Suprapubic skin (tissue), 4 donors: ENCODE measurements at regions not wholly inside any gene's neighbourhood (a gene's known extent, or its start where the extent isn't known, plus 50 kb on each side); places are given as distances from the start of the nearest gene placed in this dataset.

ENCODE experiments used
- DNase-seq, 2 donors: peaks; one replicate each; pipeline ENCODE4 v3.0.0-alpha.2; 2019; ENCODE audit warnings: low spot score in 2 of 2
- H3K27ac ChIP-seq: fragments of 200-600 bp; sonication (generic); one replicate; pipeline ENCODE4 v1.5.1; 2019
- H3K27me3 ChIP-seq: fragments of 200-600 bp; sonication (generic); one replicate; pipeline ENCODE4 v1.5.1; 2019
- H3K36me3 ChIP-seq: fragments of 200-600 bp; sonication (generic); one replicate; pipeline ENCODE4 v1.5.1; 2019
- H3K4me1 ChIP-seq: fragments of 200-600 bp; sonication (generic); one replicate; pipeline ENCODE4 v1.5.1; 2019
- H3K4me3 ChIP-seq: fragments of 200-600 bp; sonication (generic); one replicate; pipeline ENCODE4 v1.5.1; 2019; ENCODE audit warnings: mild to moderate bottlenecking
- H3K9me3 ChIP-seq: fragments of 200-600 bp; sonication (generic); one replicate; pipeline ENCODE4 v1.5.1; 2019
- EP300 ChIP-seq: sonication (generic); formaldehyde crosslinking; IDR thresholded peaks from one replicate; pipeline ENCODE4 v1.6.1; 2017; ENCODE audit warnings: antibody characterized with exemption
- POLR2A ChIP-seq, 2 donors: fragments of 450-650 bp; IDR thresholded peaks; one replicate each; pipeline ENCODE4 v1.6.1; 2017; ENCODE audit warnings: antibody characterized with exemption in 2 of 2, mild to moderate bottlenecking in 2 of 2, moderate library complexity in 2 of 2
- POLR2AphosphoS5 ChIP-seq, 3 donors: sonication (generic); formaldehyde crosslinking; IDR thresholded peaks; one replicate each; pipeline ENCODE4 v1.6.1; 2017; ENCODE audit warnings: antibody characterized with exemption in 3 of 3
- WGBS: methylation state at CpG from one replicate; pipeline ENCODE4 v1.1.5; 2018; 5-methylcytosine and 5-hydroxymethylcytosine counted together
- TF ChIP-seq, protein P1 (sequence below), 2 donors: fragments of 200-600 bp in 1 of 2; fragments of 450-650 bp in 1 of 2; sonication (generic) in 1 of 2; IDR thresholded peaks; one replicate each; pipeline ENCODE4 v1.5.1; 2016 to 2019; ENCODE audit warnings: antibody characterized with exemption in 2 of 2, mild to moderate bottlenecking in 1 of 2, moderate library complexity in 1 of 2

DNA sequence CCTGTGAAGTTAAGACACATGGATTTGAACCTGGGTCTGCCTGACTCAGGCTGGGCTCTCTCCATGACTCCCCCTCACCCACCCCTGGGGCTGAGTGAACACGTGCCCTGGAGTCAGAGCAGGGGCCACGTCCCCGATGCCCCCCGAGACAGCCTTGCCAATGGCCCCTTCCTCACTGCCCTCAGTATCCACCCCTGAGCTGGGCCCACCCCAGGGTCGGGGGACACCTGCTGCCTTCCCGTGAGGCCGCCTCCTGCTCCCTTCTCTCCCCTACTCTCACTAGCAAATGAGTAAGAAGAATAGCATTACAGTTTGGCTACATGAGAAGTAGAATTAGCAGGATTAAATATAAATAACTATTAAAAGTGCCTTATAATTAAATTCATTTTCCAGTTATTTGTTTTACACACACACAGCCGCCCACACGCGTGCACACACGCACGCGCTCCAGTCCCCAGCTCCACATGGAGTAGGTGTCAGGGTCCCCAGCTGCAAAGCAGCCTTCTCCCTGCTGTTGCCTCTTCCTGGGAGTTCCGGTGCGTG lies 117.4 kb upstream of the LINGO1 start:
- Histone ChIP-seq H3K4me3 (no peak overlapping the region), H3K4me1 (peaks cover 7% of the 10 kb centered on the region), H3K9me3 (no peaks in the 10 kb centered on the region), H3K27ac (no peak overlapping the region), H3K36me3 (no peaks in the 10 kb centered on the region), H3K27me3 (peaks cover 3% of the 10 kb centered on the region)
- WGBS = 68% methylated on average over 11 of the region's 15 CpGs
- no peak for DNase-seq
- TF ChIP-seq POLR2AphosphoS5 (IDR thresholded peaks at IDR 0.05) (no peak), EP300 (no peak), POLR2A (IDR thresholded peaks at IDR 0.05) (no peak)
- TF ChIP-seq, protein P1, sequence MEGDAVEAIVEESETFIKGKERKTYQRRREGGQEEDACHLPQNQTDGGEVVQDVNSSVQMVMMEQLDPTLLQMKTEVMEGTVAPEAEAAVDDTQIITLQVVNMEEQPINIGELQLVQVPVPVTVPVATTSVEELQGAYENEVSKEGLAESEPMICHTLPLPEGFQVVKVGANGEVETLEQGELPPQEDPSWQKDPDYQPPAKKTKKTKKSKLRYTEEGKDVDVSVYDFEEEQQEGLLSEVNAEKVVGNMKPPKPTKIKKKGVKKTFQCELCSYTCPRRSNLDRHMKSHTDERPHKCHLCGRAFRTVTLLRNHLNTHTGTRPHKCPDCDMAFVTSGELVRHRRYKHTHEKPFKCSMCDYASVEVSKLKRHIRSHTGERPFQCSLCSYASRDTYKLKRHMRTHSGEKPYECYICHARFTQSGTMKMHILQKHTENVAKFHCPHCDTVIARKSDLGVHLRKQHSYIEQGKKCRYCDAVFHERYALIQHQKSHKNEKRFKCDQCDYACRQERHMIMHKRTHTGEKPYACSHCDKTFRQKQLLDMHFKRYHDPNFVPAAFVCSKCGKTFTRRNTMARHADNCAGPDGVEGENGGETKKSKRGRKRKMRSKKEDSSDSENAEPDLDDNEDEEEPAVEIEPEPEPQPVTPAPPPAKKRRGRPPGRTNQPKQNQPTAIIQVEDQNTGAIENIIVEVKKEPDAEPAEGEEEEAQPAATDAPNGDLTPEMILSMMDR (IDR thresholded peaks at IDR 0.05) = no peak

DNA sequence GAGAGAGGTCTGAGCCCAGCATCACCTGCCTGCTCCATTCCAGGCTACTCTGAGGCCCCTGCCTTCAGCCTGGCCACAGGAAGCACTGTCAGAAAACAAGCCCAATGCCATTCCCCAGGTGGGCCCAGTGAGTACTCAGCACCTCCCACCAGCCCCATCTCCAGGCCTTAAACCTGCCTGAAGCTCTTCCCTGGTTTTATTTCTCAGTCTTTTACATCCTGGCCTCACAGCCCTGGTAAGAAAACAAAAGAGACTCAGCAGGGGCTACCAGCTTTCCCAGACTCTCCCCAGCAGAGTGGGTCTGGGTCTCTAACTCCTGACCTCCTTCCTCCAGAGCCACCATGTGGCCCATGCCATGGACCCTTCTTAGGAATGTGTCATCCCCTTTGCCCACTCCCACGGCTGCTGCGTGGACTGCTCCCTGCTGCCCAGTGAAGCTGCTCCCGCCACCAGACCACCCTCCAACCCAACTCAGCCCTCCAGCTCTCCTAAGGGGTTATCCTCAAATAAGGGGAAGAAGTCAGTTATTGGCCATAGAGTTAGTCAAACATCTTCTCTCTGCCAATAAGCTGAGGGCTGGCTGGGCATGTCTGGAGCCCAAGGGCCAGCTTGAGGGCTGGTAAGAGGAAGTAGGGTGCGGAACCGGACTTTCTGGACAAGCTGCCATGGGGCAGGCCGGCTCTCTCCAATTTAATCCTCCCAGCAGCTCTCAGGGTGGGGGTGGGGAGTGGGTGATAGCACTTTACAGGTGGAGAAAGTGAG lies 116.7 kb upstream of the LINGO1 start:
- Histone ChIP-seq H3K4me3 (no peak overlapping the region), H3K9me3 (no peaks in the 10 kb centered on the region), H3K27me3 (no peaks in the 10 kb centered on the region), H3K36me3 (no peaks in the 10 kb centered on the region), H3K4me1 (peaks cover 7% of the 10 kb centered on the region), H3K27ac (no peak overlapping the region)
- WGBS = 89% methylated on average over 3 of the region's 6 CpGs
- TF ChIP-seq, protein P1 (IDR thresholded peaks at IDR 0.05) = no peak
- TF ChIP-seq EP300 = no peak
- no peak for DNase-seq

DNA sequence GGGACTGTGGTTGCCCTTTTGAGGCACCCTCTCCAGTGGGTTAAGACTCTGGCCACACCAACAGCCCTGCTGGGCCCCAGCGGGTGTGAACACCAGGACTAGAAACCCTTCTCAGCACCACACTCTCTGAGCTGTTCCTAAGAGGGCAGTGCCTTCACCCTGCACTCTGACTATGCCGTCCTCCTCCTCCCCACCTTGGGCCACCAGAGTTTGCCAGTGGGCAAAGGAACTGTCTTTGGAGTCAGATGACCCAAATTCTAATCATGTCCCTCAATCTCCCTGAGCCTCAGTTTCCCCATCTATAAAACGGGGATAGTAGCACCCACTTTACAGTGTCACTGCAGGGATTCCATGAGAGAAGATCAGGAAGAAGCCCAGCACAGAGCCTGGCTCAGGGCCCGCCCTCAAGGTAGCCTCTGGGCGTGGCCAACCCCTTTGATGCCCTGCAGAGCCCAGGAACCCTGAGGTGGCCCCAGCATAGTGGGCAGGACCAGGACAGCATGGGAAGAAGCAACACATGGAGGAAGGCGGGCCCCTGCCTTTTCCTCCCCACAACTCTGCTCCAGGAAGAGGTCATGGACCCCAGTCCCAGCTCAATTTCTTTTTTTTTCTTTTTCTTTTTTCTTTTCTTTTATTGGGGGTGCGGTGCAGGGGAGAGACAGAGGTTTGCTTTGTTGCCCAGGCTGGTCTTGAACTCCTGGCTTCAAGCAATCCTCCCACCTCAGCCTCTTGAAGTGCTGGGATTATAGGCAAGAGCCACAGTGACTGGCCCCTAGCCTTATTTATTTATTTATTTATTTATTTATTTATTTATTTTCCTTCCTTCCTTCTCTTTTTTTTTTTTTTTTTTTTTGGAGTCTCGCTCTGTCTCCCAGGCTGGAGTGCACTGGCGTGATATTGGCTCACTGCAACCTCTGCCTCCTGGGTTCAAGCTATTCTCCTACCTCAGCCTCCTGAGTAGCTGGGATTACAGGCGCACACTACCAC lies 115.7 kb upstream of the LINGO1 start:
- DNase-seq = no peak
- TF ChIP-seq EP300 (no peak), POLR2A (IDR thresholded peaks at IDR 0.05) (no peak), POLR2AphosphoS5 (IDR thresholded peaks at IDR 0.05) (no peak)
- TF ChIP-seq, protein P1 (IDR thresholded peaks at IDR 0.05) = no peak
- WGBS = 82% methylated on average over 8 of the region's 10 CpGs
- no peak overlapping the region for H3K4me3 ChIP-seq
- no peaks in the 10 kb centered on the region for H3K36me3 ChIP-seq
- peaks cover 7% of the 10 kb centered on the region for H3K4me1 ChIP-seq
- no peaks in the 10 kb centered on the region for H3K27me3 ChIP-seq
- H3K9me3 ChIP-seq = no peaks in the 10 kb centered on the region
- no peak overlapping the region for H3K27ac ChIP-seq

DNA sequence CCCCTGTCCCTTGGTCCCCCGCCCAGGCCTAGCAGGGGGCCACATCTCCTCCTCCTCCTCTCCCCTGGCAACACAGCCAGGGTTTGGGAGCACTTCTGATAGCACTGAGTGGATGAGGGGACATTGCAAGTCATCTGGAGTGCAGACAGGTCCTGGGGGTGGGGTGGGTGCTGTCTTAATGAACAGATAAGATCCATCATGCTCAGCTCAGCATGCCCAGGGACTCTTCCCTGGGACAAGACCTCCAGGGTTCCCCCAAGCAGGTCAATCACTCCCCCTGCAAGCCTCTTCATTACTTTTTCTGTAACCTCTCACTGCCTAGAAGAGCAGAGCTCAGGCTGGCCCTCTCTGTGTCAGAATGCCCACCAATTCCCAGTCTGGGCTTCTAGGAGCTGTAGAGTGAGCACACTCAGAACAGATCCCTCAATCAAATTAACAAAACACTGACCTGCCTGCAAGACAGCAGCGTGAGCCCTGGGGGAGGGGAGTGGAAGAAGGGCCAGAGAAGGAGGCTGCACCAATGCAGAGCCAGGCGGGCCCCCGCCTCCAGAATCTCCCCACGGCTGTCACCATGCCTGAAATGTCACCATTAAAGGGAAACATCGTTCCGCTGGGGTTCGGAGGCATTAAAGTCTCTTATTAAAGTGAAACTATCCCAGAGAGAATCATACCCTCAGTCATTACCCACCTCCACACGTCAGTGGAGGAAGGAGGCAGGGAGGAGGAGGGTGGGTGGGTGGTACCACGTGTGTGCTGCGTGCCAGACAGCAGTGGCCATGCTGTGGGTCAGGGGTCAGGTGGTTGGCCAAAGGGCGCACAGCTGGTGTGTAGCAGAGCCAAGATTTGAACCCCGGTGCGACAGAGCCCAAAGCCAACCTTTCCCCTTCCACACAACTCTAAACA lies 114.7 kb upstream of the LINGO1 start:
- Histone ChIP-seq H3K4me3 (no peak overlapping the region), H3K27me3 (peaks cover 4% of the 10 kb centered on the region), H3K9me3 (no peaks in the 10 kb centered on the region), H3K27ac (no peak overlapping the region), H3K4me1 (peaks cover 7% of the 10 kb centered on the region), H3K36me3 (no peaks in the 10 kb centered on the region)
- TF ChIP-seq, protein P1 (IDR thresholded peaks at IDR 0.05) = no peak
- TF ChIP-seq POLR2A (IDR thresholded peaks at IDR 0.05) (no peak), POLR2AphosphoS5 (IDR thresholded peaks at IDR 0.05) (no peak), EP300 (no peak)
- no peak for DNase-seq
- 37% methylated on average over 12 of the region's 14 CpGs for WGBS
